H9 (cell line): ENCODE measurements at regions not wholly inside any gene's neighbourhood (a gene's known extent, or its start where the extent isn't known, plus 50 kb on each side); places are given as distances from the start of the nearest gene placed in this dataset.

Experiments
- DNase-seq: peaks from one replicate; pipeline ENCODE4 v3.0.0-alpha.2; 2017
- H2AFZ ChIP-seq: one replicate; pipeline ENCODE4 v1.6.1; 2013; ENCODE audit warnings: mild to moderate bottlenecking, low read length, control low read depth, moderate library complexity
- H2AK5ac ChIP-seq: 2 replicates; pipeline ENCODE4 v1.6.1; 2013; ENCODE audit warnings: low read length, control low read depth, mixed read lengths; ENCODE audit not compliant: insufficient read length
- H2BK120ac ChIP-seq: one replicate; pipeline ENCODE4 v1.6.1; 2013; ENCODE audit warnings: low read depth, mild to moderate bottlenecking, low read length, control low read depth, inconsistent platforms; ENCODE audit not compliant: poor library complexity, severe bottlenecking
- H2BK12ac ChIP-seq: 2 replicates; pipeline ENCODE4 v1.6.1; 2013; ENCODE audit warnings: low read length, control low read depth, mixed read lengths, low read depth; ENCODE audit not compliant: insufficient read length
- H2BK15ac ChIP-seq: 2 replicates; pipeline ENCODE4 v1.6.1; 2013; ENCODE audit warnings: low read depth, low read length, control low read depth
- H2BK20ac ChIP-seq: one replicate; pipeline ENCODE4 v1.6.1; 2013; ENCODE audit warnings: low read depth, mild to moderate bottlenecking, low read length, control low read depth, inconsistent platforms; ENCODE audit not compliant: poor library complexity, severe bottlenecking
- H2BK5ac ChIP-seq: 2 replicates; pipeline ENCODE4 v1.6.1; 2013; ENCODE audit warnings: low read length, control low read depth, mixed read lengths; ENCODE audit not compliant: insufficient read length
- H3K14ac ChIP-seq: 2 replicates; pipeline ENCODE4 v1.6.1; 2013; ENCODE audit warnings: low read length, control low read depth; ENCODE audit not compliant: insufficient read depth
- H3K18ac ChIP-seq: 2 replicates; pipeline ENCODE4 v1.6.1; 2013; ENCODE audit warnings: low read depth, mild to moderate bottlenecking, mixed read lengths, low read length, control low read depth; ENCODE audit not compliant: insufficient read length
- H3K23ac ChIP-seq: 2 replicates; pipeline ENCODE4 v1.6.1; 2013; ENCODE audit warnings: low read length, control low read depth, mixed read lengths, low read depth; ENCODE audit not compliant: insufficient read length
- H3K23me2 ChIP-seq: 2 replicates; pipeline ENCODE4 v1.6.1; 2013; ENCODE audit warnings: low read depth, mild to moderate bottlenecking, mixed read lengths, low read length, control low read depth; ENCODE audit not compliant: insufficient read length, poor library complexity, severe bottlenecking
- H3K27ac ChIP-seq: 2 replicates; pipeline ENCODE4 v1.5.1; 2013; ENCODE audit warnings: low read length, control low read depth, mixed read lengths, low read depth; ENCODE audit not compliant: insufficient read length
- H3K27me3 ChIP-seq: 2 replicates; pipeline ENCODE4 v1.6.1; 2013; ENCODE audit warnings: low read length, control low read depth, inconsistent platforms; ENCODE audit not compliant: insufficient read depth
- H3K4ac ChIP-seq: 2 replicates; pipeline ENCODE4 v1.6.1; 2013; ENCODE audit warnings: low read depth, mild to moderate bottlenecking, control low read depth, inconsistent platforms, low read length, moderate library complexity
- H3K4me1 ChIP-seq: 2 replicates; pipeline ENCODE4 v1.6.1; 2013; ENCODE audit warnings: low read length, control low read depth, inconsistent platforms; ENCODE audit not compliant: insufficient read depth
- H3K4me2 ChIP-seq: 2 replicates; pipeline ENCODE4 v1.6.1; 2013; ENCODE audit warnings: low read length, control low read depth, mixed read lengths; ENCODE audit not compliant: insufficient read length, insufficient read depth
- H3K56ac ChIP-seq: 2 replicates; pipeline ENCODE4 v1.6.1; 2013; ENCODE audit warnings: low read depth, mild to moderate bottlenecking, mixed read lengths, low read length, control low read depth; ENCODE audit not compliant: insufficient read length
- H3K79me1 ChIP-seq: 2 replicates; pipeline ENCODE4 v1.6.1; 2013; ENCODE audit warnings: low read depth, mild to moderate bottlenecking, moderate library complexity, low read length, control low read depth, inconsistent platforms; ENCODE audit not compliant: insufficient read depth, poor library complexity, severe bottlenecking
- H3K79me2 ChIP-seq: 2 replicates; pipeline ENCODE4 v1.6.1; 2013; ENCODE audit warnings: low read length, control low read depth, inconsistent platforms; ENCODE audit not compliant: insufficient read depth
- H3K9ac ChIP-seq: 2 replicates; pipeline ENCODE4 v1.6.1; 2013; ENCODE audit warnings: low read length, control low read depth, mixed read lengths; ENCODE audit not compliant: insufficient read length; ENCODE audit errors: extremely low read depth
- H3K9me3 ChIP-seq: one replicate; pipeline ENCODE4 v1.6.1; 2013; ENCODE audit warnings: low read depth, low read length, inconsistent platforms; ENCODE audit not compliant: control insufficient read depth
- H3T11ph ChIP-seq: one replicate; pipeline ENCODE4 v1.6.1; 2013; ENCODE audit warnings: mild to moderate bottlenecking, low read length, control low read depth, inconsistent platforms
- H4K20me1 ChIP-seq: one replicate; pipeline ENCODE4 v1.6.1; 2013; ENCODE audit not compliant: control insufficient read depth, insufficient read length, insufficient read depth
- H4K5ac ChIP-seq: 2 replicates; pipeline ENCODE4 v1.6.1; 2013; ENCODE audit warnings: low read depth, mild to moderate bottlenecking, mixed read lengths, low read length, control low read depth; ENCODE audit not compliant: insufficient read length
- H4K8ac ChIP-seq: replicated peaks from 2 replicates; pipeline ENCODE4 v1.6.1; 2013; ENCODE audit warnings: low read length, control low read depth, mixed read lengths, low read depth; ENCODE audit not compliant: insufficient read length
- H4K91ac ChIP-seq: 2 replicates; pipeline ENCODE4 v1.6.1; 2013; ENCODE audit warnings: low read depth, mild to moderate bottlenecking, moderate library complexity, mixed read lengths, low read length, control low read depth; ENCODE audit not compliant: insufficient read length
- H3K27ac Mint-ChIP-seq, 3 experiments: 2 replicates in 2 of 3; 3 replicates in 1 of 3; pipeline ENCODE4 v1.8.0; 2020 to 2021; ENCODE audit warnings: mixed read lengths in 3 of 3, mild to moderate bottlenecking in 1 of 3, moderate library complexity in 1 of 3
- H3K27me3 Mint-ChIP-seq: 2 replicates; pipeline ENCODE4 v1.8.0; 2021; ENCODE audit warnings: low read depth, mild to moderate bottlenecking, moderate library complexity, mixed read lengths
- H3K36me3 Mint-ChIP-seq, 3 experiments: 2 replicates in 2 of 3; 3 replicates in 1 of 3; pipeline ENCODE4 v1.8.0; 2020 to 2021; ENCODE audit warnings: low read depth in 3 of 3, mixed read lengths in 3 of 3; ENCODE audit not compliant: insufficient read depth in 1 of 3
- H3K4me1 Mint-ChIP-seq, 2 experiments: 2 replicates each; pipeline ENCODE4 v1.8.0; 2020; ENCODE audit warnings: mixed read lengths in 2 of 2
- H3K4me3 Mint-ChIP-seq, 2 experiments: 2 replicates in 1 of 2; 3 replicates in 1 of 2; pipeline ENCODE4 v1.8.0; 2020 to 2021; ENCODE audit warnings: mild to moderate bottlenecking in 2 of 2, mixed read lengths in 2 of 2, moderate library complexity in 1 of 2
- H3K9me3 Mint-ChIP-seq, 2 experiments: 2 replicates in 1 of 2; 3 replicates in 1 of 2; pipeline ENCODE4 v1.8.0; 2020; ENCODE audit warnings: mild to moderate bottlenecking in 2 of 2, mixed read lengths in 2 of 2, moderate library complexity in 1 of 2
- WGBS: extraction: QIAGEN DNeasy Blood & Tissue Kit; methylation state at CpG from one replicate; pipeline ENCODE4 v1.1.7; 2013; ENCODE audit warnings: missing lambda C conversion rate, low lambda C conversion rate, mixed read lengths; ENCODE audit not compliant: insufficient read length; ENCODE audit errors: extremely low coverage; 5-methylcytosine and 5-hydroxymethylcytosine counted together
- TF ChIP-seq, protein P1 (sequence below): fragments of 200-600 bp; sonication (generic); conservative IDR thresholded peaks from 3 replicates; pipeline ENCODE4 v1.8.0; 2021; ENCODE audit warnings: antibody characterized with exemption, mild to moderate bottlenecking

DNA sequence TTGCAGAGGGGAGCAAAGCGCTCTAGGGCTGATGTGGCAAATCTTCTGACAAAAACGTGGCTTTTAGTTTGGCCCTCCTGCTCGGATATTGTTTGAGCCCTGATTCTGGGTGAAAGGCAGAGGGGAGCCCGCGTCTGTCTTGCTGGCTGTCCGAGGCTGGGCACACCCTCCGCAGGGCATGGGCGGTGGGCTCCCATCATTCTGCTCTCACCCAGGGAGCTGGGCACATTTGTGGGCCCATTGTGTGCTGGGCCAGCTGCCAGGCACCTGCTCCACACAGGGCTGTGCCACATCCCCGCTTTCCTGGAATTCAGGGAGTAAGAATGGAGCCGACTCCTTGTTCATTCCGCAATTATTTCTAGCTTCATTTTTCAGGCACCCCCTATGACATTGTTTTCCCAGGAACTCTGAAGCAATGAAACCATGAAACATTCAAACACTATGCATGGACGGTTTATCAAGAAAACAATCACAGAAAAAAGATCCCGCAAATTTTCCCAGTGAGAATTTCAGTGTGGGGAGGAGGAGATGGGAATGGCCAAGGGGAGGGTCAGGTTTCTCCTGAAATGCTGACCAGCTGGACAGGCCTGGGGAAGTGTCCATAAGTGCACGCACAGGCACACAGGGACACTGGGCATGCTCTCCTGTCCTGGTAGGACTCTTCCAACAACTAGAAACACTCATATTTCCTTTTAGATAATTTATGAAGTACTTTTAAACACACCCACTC is 341.1 kb downstream of the CXCL12 start:
- Mint-ChIP-seq H3K27ac (no peak overlapping the region), H3K9me3 (peaks cover 4 to 5% of the 10 kb centered on the region in 2 experiments; a peak in 3 of 5 replicates), H3K36me3 (0 out of 7 replicates have a peak, but pooled peaks cover 0 to 1% (median 0%) of the 10 kb centered on the region in 3 experiments), H3K4me1 (peaks cover 25 to 30% of the 10 kb centered on the region in 2 experiments), H3K4me3 (no peak overlapping the region), H3K27me3 (peaks cover 2% of the 10 kb centered on the region; the same call in 1 of the 2 replicates)
- no peak overlapping the region for H3K23ac ChIP-seq
- H3K4me1 ChIP-seq, result peaks cover 3% of the 10 kb centered on the region; the same call in 1 of the 2 replicates
- H4K8ac ChIP-seq, result no peak overlapping the region
- H3K9me3 ChIP-seq, result no peaks in the 10 kb centered on the region
- no peaks in the 10 kb centered on the region for H3K23me2 ChIP-seq
- no peak overlapping the region for H3K56ac ChIP-seq
- H3K27ac ChIP-seq, result no peak overlapping the region
- no peak overlapping the region for H2AFZ ChIP-seq
- H2BK120ac ChIP-seq, result no peak overlapping the region
- WGBS, result no CpG with 5 or more reads among the region's 14 CpGs
- no peaks in the 10 kb centered on the region for H3K79me1 ChIP-seq
- H2AK5ac ChIP-seq, result no peak overlapping the region
- no peak overlapping the region for H3K18ac ChIP-seq
- no peaks in the 10 kb centered on the region for H3K79me2 ChIP-seq
- no peak overlapping the region for H3K14ac ChIP-seq
- H3K4ac ChIP-seq, result no peak overlapping the region
- H2BK20ac ChIP-seq, result no peak overlapping the region
- no peaks in the 10 kb centered on the region for H4K20me1 ChIP-seq
- H4K91ac ChIP-seq, result no peak overlapping the region
- TF ChIP-seq, protein P1, sequence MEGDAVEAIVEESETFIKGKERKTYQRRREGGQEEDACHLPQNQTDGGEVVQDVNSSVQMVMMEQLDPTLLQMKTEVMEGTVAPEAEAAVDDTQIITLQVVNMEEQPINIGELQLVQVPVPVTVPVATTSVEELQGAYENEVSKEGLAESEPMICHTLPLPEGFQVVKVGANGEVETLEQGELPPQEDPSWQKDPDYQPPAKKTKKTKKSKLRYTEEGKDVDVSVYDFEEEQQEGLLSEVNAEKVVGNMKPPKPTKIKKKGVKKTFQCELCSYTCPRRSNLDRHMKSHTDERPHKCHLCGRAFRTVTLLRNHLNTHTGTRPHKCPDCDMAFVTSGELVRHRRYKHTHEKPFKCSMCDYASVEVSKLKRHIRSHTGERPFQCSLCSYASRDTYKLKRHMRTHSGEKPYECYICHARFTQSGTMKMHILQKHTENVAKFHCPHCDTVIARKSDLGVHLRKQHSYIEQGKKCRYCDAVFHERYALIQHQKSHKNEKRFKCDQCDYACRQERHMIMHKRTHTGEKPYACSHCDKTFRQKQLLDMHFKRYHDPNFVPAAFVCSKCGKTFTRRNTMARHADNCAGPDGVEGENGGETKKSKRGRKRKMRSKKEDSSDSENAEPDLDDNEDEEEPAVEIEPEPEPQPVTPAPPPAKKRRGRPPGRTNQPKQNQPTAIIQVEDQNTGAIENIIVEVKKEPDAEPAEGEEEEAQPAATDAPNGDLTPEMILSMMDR, result no peak
- H3T11ph ChIP-seq, result no peak overlapping the region
- no peak overlapping the region for H2BK12ac ChIP-seq
- H3K27me3 ChIP-seq, result no peaks in the 10 kb centered on the region
- H4K5ac ChIP-seq, result no peak overlapping the region
- no peak overlapping the region for H3K9ac ChIP-seq
- H2BK5ac ChIP-seq, result no peak overlapping the region
- H2BK15ac ChIP-seq, result no peak overlapping the region
- H3K4me2 ChIP-seq, result no peak overlapping the region
- no peak for DNase-seq
